HG03457 (cell line): ENCODE measurements at regions not wholly inside any gene's neighbourhood (a gene's known extent, or its start where the extent isn't known, plus 50 kb on each side); places are given as distances from the start of the nearest gene placed in this dataset.

Experiments
- ATAC-seq: cut with Tn5 transposase; IDR thresholded peaks from one replicate; pipeline ENCODE4 v1.9.1; 2021; ENCODE audit warnings: moderate number of reproducible peaks; ENCODE audit not compliant: unreplicated experiment

DNA sequence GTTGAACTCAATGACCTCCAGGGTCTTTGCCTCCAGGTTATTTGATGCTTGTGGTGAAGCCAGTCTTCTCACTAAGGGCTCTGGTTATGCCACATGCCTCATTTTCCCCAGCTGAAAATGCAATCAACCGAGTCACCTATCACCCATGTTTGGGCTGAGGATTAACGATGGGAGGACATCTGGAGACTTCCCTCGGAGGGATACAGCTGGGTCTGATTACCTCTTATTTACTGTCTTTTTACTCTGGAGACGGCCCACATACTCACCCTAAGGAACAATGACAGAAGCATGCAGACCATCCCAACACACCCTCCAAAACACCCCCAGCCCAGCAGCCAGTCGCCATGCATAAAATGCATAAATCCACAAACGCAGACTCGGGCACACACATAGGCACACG is 187.4 kb downstream of the OPA1 start:
- ATAC-seq: no peak

DNA sequence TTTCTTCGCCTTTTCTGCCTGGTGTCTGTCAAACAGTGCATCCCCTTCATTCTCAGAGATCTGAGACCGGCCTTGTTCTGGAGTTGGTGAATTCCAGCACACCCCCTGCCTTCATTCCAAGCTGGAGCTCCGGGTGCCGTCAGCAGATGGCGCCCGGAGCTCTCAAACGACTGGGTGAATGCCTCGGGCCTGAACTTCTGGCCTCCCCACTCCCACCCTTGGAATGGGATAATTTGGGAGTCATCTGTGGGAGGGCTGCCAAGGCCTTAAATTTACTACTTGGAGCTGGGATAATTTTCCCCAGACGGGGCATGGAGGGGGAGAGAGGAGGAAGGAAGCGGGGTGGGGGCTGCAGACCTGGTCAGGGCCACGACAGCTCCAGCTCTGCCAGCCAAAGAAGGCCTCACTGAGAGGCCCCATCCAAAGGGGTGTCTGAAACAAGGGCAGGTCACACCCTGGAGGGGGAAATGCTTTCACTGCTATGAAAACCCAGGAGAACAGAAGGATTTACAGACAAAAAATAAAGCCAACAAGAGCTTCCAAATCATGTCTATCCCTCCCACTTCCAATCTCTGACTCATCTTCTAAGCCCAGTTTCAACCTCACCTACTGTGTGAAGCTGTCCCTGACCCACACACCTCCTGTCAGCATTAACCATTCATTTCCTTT is 187.9 kb downstream of the OPA1 start:
- no peak for ATAC-seq

DNA sequence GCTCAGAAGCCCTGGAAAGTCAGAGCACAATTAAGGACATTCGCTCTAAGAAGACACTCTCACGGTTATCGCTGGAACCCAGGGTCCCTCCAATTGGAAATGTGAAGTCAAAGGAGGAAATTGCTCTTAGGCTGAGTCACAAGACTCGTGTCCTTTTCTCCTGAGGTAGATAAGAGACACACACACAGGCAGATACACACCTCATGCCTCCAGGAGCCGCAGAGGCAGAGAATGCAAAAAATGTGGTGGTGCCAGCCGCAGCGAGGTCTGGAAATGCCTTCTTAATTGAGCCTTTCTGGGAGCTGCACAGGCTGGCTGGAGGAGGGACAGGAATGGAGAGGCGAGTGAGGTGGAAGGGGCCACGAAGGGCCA is 189.3 kb downstream of the OPA1 start:
- ATAC-seq: no peak

DNA sequence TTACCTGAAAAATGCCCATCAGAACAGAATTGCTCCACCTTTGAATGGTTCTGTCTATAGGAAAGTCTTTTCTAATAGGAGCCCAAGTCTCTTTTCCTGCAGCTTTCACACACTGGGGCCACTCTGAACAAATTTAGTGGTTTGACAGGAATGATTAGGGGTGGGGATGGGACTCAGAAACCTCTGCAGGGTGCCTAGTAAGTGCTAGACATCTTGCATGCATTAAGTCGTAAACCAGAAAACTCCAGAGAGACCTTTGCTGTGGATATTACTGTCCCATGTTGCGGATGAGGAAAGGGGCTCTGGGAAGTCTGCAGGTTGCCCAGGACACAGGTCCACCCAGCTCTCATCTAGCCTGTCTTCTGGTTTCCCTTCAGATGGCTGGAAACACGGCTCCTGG is 189.7 kb downstream of the OPA1 start:
- ATAC-seq: no peak

DNA sequence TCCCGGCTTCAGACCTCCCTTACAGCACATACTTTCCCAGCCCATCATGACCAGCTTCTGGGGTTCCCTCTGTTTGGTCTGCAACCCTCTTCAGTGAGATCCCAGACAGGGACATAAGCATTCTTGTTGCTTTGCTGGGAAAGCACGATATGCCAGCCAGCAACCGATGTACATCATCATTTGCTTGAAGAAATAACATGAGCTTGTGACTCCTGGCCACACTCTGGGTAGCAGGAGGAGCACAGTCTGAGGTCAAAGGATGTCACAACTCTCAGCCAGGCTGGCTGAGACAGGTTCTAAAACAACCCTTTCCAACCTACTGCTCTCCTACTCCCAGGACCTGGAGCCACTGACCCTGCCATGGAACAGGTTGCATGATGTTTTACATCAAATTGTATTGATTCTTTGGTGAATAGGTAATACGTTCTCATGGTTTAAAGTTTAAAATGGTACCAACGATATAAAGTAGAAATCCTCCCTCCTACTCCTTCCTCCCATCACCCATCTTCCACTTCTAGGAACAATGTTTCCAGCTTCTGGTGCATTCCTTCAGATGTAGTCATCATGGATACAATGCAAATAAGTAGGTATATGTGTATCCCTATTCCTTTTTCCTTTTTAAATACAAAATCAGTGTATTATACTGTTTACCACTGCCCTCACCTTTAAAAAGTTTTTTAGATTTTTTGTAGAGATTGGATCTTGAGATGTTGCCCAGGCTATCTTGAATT is 190.3 kb downstream of the OPA1 start:
- ATAC-seq: no peak

DNA sequence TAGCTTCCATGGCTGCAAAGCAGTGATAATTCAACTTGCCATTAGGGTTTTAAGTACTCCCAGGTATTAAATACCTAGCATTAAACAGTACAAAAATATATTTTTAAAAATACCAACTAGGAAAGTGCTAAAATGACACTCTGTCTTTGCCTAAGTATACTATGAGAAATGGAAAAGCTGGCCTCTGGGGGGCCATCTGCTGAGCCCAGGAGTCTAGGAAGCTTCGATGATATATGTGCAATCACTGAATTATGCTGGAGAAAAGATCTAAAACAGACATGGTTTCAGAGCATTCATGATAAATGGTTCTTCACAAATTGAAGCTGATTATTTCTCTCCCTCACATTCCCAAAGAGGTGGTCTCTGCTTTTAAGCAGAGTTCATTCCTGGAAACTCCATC is 191.8 kb downstream of the OPA1 start:
- no peak for ATAC-seq

DNA sequence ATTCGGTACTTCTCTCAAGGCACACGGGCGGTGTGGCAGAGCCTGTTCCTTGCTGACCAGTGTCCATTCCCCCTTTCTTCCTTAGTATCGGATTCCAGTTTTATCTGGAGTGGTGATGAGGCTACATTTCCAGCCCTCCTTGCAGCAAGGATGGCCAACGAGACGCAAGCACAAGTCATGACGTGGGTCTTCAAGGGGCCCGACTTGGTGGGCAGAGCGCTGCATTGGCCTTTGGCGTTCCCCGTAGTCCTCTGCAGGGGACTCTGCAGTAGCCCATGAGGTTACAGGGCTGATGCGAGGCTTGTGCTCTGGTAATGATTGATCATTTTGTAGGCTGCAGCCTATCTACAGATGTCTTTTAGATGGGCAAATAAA is 194.5 kb downstream of the OPA1 start:
- ATAC-seq: no peak

DNA sequence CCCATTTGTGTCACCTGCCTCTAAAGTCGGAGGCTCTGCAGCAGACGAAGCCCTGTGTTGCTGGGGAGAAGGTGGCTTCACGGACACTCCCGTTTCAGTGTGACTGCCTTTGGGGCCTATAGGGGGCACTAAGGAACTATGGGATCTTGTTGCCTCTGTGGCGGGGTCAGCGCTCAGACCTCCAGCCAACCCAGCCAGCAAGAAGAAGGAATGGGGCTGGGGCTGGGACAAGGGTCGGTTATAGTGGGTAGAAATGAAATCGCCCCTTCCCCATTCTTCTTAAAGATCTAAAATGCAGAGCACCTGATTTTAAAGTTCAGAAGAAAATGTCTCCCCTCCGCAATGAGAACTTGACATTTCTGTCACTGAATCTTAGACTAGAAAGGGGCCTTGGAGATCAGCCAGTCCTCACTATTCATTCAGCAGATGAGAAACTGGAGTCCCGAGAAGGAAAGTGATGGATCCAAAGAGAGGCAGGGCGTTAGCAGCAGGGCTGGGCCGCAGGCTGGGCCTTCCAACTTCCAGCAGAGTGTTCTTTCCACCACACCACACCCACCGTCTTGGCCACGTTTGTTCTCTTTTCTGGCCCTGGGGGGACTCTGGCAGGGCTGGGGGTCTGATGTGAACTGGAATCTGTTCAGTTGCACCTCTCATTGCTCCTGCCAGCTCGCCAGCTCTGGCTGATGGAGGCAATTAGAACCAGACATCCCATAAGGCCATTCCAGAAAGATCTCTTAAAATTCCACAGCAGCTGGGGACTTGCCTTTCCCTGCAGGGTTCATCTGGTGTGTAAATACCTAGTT is 195.4 kb downstream of the OPA1 start:
- ATAC-seq: peak; percentile 79

DNA sequence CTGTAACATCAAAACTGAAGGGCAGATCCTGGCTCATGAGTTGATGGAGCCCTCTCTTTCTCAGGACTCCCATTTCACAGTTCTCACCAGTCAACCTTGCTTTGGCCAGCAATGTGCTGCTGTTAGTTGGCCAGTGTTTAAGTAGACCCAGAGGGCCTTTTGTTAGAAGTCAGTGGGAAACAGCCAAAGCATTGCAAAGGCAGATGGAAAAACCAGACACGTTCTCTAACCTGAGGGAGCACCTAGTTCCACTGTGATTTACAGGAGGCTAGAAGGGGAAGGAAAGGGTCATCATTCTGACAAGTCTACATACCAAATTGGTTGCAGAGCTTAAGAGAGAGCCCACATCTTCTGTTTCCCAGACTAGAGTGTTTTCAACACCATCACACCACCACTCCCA is 196.4 kb downstream of the OPA1 start:
- ATAC-seq: no peak

DNA sequence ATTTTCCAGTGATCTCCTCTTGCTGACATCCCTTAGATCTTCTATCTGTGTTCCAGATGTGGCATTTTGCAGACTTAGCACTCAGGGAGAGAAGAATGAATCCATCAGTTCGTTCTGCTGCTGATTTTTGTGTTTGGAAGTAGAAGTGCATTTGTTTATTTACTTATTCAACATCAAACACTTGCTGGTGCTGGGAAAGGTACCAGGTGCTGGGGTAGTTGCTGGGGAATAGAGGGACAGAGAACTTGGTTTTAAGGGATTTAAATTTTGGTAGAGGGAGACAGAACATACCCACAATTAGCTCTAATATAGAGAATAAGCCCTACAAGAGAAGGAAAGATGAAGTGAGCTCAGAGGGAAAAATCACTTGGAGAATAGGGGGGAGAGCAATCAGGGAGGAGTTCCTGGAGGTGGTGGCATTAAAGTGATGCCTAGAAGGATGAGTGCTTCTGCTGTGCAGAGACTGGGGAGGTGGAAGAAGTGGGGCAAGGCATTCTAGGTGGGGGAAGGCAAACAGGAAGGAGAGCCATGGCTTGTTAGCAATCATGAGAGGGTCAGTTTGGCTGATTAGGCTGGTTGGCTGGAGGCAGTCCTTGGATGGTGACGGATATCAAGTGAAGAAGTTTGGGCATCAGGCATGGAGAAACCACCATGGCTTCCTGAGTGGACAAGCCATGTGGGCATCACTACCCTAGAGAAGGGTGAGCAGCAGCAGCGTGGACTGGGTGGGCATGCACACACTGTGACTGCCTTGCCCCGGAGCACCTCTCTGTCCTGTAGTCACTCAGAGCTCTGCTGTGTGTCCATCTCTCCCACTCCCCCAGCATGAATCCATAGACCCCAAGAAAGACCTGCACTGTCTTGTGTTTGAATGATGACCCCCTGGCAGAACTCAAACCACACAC is 197.3 kb downstream of the OPA1 start:
- ATAC-seq: no peak

DNA sequence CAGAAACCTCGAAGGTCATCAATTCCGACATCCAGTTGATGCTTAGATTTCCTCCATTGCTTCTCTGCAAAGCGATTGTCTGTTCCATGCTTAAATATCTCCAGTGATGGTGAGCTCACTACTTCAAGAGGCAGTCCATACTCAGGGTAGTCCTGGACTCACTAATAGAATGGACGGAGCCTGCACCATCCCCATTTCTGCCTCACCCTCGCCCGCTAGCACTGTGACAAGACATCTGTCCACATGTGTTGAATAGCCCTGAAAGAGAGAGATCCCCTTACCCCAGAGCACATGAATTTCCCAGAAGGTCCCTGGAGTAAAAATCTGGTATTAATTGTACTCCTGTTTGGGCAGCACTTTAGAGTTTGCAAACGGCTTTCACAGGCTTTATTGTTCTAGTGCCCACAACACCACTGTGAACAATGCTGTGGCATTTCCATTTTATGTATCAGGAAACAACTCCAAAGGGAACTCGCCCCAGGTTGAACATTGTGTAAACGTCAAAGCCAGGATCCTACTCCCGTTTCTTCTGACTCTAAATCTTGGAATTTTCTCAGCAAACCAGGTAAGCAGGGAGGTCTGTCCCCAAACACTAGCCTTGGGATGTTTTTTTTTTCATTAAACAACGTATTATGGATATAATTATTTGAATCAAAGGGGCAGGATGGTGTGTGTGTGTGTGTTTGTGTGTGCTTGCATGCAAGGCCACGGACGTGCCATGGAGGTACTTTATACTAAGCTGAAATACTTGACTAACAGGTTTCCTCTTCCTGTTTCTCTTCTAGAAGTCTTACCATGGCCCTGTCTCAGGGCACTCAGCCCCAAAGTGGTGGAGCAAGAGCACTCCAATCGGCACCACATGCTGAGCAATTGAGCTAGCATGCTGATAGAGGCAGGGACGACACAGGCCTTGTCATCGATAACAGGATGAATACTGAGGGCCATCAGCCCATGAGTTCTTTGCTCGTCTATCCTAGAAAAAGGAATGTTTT is 198.3 kb downstream of the OPA1 start:
- no peak for ATAC-seq

DNA sequence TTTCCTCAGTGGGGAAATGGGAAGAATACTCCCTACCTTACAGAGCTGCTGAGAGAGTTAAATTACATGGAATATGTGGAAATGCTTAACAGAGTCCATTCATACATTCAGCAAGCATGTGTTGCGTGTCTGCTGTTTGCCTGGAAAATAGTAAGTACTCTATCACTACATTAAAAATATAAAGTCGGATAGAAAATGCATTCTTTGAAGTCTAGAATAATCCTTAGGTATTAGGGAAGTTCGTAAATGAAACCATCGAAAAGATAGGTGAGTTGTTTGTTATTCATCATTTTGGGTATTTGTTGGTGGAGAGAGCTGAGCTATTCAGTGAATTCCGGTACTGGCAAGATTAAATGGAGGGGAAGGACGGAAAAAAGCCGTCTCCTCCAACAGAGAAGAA is 200.1 kb downstream of the OPA1 start:
- no peak for ATAC-seq

DNA sequence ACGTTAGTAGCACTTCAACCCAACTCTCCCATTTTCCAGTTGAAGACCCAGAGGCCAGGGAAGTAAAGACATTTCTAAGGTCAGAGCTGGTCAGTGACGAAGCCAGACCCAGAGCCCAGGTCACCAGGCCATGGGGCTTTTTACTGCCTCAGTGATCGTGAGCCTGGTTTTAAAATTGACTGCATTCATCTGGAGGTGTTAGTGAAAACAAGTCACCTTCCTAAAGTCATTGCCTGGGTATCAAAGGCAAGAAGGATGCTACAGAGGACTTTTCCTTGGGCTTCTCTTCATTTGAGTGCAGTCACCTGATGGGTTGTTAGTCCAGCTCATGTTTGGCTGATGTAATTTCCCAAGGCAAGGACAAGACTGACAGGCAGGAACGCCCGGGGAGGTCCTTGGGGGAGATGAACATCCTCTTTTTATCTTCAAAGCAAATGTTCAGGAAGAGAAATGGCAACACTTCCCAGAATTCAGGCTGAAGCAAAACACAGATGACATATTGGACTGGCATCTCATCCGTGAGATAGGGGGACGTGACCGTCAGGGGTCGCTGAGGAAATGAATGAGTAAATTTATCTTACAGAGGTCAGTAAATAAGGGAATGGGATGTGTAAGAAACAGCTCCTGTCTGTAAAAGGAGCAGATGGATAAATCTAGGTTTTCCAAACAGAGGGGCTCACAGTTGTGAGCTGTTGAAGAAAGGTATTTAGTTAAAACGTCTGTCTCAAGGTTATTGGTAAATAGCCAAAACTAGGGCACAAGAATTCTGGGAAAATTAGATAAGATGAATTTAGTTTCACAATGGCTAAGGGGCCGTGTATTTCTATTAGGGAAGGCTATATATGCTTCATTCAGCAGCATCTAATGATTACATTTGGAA is 201.2 kb downstream of the OPA1 start:
- ATAC-seq: no peak

DNA sequence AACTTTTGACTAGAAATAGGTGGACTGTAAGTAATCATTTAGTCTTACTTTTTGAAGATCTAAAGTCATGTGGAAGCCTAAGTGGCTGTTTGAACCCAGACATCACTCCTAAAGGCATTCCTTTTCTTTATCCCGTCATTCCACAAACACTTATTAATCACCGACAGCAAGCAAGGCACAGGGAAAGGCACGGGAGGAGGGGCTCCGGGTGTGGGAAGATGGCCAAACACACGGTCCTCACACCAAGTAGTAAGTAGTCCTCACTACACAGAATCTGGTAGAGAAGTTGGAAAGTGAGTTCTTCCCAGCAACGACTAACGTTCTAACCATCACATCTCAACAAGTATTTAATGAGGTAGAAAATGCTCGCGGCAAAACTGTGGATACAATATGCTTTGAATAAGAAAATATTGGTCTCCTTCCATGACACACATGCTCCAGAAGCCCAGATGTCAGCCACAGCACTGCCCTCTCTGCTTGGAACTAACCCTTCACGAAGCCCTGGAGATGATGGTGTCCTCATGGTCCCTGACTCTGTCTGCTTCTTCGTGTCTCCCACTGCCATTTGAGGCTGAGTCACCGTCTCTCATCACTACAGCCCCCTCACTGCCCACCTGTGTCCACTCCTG is 202.2 kb downstream of the OPA1 start:
- no peak for ATAC-seq

DNA sequence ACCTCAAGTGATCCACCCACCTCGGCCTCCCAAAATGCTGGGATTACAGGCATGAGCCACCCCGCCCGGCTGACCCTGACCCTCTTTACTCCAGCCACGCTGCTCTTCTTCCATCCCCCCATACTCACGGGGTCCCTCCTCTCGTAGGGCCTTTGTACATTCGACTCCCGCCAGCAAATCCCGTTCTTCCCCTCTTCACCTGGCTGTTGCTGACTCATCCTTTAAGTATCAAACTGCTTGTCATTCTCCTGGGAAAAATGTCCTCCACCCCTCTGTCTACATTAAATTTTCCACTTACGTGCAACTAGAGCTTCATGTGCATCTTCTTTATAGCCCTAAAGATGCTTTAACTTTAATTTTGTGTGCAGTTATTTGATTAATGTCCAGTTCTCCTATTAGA is 203.1 kb downstream of the OPA1 start:
- no peak for ATAC-seq

DNA sequence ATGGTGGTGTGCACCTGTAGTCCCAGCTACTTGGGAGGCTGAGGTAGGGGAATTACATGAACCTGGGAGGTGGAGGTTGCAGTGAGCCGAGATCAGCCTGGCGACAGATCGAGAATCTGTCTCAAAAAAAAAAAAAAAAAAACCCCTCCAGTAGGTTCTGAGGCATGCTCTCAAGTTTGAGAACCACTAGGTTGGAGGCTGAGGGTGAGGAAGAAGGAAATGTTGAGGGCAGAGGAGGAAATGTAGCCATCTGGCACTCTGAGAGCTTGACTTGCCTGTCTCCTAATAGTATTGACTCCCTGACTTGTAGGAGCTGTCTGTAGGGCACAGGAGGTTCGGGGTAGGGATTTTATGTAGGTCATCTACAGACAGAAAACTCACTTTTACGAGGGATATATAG is 204.6 kb downstream of the OPA1 start:
- ATAC-seq: no peak

DNA sequence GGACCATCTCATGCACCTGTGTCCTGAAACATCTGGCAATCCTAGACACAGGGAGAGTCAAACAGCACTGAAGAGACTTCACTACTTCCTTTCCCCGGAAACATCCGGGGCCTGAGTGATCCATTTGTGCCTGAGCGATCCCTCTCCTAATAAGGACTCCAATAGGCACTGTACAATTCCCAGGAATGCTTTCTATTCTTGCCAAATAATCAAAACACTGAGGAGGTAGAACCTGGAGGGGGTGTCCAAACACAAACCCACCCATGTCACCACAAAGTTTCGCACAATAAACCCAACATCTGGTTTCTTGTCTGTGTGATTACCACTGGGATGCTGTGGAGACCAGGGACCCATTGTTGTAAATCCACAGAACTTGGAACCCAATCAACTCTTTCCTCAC is 205.0 kb downstream of the OPA1 start:
- no peak for ATAC-seq
